ACC112 (cell line): ENCODE measurements at regions not wholly inside any gene's neighbourhood (a gene's known extent, or its start where the extent isn't known, plus 50 kb on each side); places are given as distances from the start of the nearest gene placed in this dataset.

Experiments used
- H2AFZ ChIP-seq: fragments of 200-600 bp; sonication (generic); one replicate; pipeline ENCODE4 v1.6.0; 2017; ENCODE audit warnings: antibody characterized with exemption, low read length; ENCODE audit not compliant: unreplicated experiment
- H3K27ac ChIP-seq: fragments of 200-600 bp; sonication (generic); 2 replicates; pipeline ENCODE4 v1.5.1; 2014; ENCODE audit warnings: low read depth, mild to moderate bottlenecking, antibody characterized with exemption, low read length, moderate library complexity
- H3K27me3 ChIP-seq: fragments of 200-600 bp; sonication (generic); 2 replicates; pipeline ENCODE4 v1.6.1; 2014; ENCODE audit warnings: mild to moderate bottlenecking, antibody characterized with exemption, low read length, moderate library complexity, mixed read lengths; ENCODE audit not compliant: insufficient read depth
- H3K36me3 ChIP-seq: fragments of 200-600 bp; sonication (generic); 2 replicates; pipeline ENCODE4 v1.6.1; 2016; ENCODE audit warnings: mild to moderate bottlenecking, antibody characterized with exemption, low read length, moderate library complexity, mixed read lengths; ENCODE audit not compliant: insufficient read depth
- H3K4me1 ChIP-seq: fragments of 200-600 bp; sonication (generic); one replicate; pipeline ENCODE4 v1.6.1; 2016; ENCODE audit warnings: low read length, mixed read lengths; ENCODE audit not compliant: insufficient read depth, unreplicated experiment, control insufficient read depth
- H3K4me3 ChIP-seq: fragments of 200-600 bp; sonication (generic); 2 replicates; pipeline ENCODE4 v1.5.1; 2014; ENCODE audit warnings: mild to moderate bottlenecking, low read depth, low read length
- H3K79me2 ChIP-seq: fragments of 200-600 bp; sonication (generic); one replicate; pipeline ENCODE4 v1.6.0; 2016; ENCODE audit warnings: low read length; ENCODE audit not compliant: control insufficient read depth, unreplicated experiment, insufficient read depth

GRCh38 chr11:71191201-71191600 lies 61.2 kb downstream of the SHANK2 start:
- no peak overlapping the region for H2AFZ ChIP-seq
- H3K79me2 ChIP-seq = no peaks in the 10 kb centered on the region
- no peaks in the 10 kb centered on the region for H3K27me3 ChIP-seq
- no peak overlapping the region for H3K27ac ChIP-seq
- no peaks in the 10 kb centered on the region for H3K36me3 ChIP-seq
- no peak overlapping the region for H3K4me3 ChIP-seq
- no peaks in the 10 kb centered on the region for H3K4me1 ChIP-seq

- H3K27me3 ChIP-seq = no peaks in the 10 kb centered on the region
- no peak overlapping the region for H3K4me3 ChIP-seq
- no peak overlapping the region for H2AFZ ChIP-seq
- no peak overlapping the region for H3K27ac ChIP-seq
- H3K4me1 ChIP-seq = no peaks in the 10 kb centered on the region
- H3K79me2 ChIP-seq = no peaks in the 10 kb centered on the region
- H3K36me3 ChIP-seq = no peaks in the 10 kb centered on the region
These were observed 61.8 kb downstream of the SHANK2 start for GRCh38 chr11:71190551-71190950.

GRCh38 chr11:71189768-71190315 lies 62.5 kb downstream of the SHANK2 start:
- Histone ChIP-seq H2AFZ (no peak overlapping the region), H3K4me1 (no peaks in the 10 kb centered on the region), H3K27me3 (no peaks in the 10 kb centered on the region), H3K27ac (no peak overlapping the region), H3K36me3 (no peaks in the 10 kb centered on the region), H3K79me2 (no peaks in the 10 kb centered on the region), H3K4me3 (no peak overlapping the region)

GRCh38 chr11:71188886-71189767 lies 63.2 kb downstream of the SHANK2 start:
- H3K4me3 ChIP-seq = no peak overlapping the region

GRCh38 chr11:71188073-71188472 lies 64.3 kb downstream of the SHANK2 start:
- H3K27ac ChIP-seq = no peak overlapping the region
- no peak overlapping the region for H3K4me3 ChIP-seq
- H3K79me2 ChIP-seq = no peaks in the 10 kb centered on the region
- no peaks in the 10 kb centered on the region for H3K27me3 ChIP-seq
- H3K36me3 ChIP-seq = no peaks in the 10 kb centered on the region
- no peaks in the 10 kb centered on the region for H3K4me1 ChIP-seq
- no peak overlapping the region for H2AFZ ChIP-seq

More at GRCh38 chr11:71188886-71189767, 63.2 kb downstream of the SHANK2 start:
- no peaks in the 10 kb centered on the region for H3K4me1 ChIP-seq
- H3K79me2 ChIP-seq = no peaks in the 10 kb centered on the region
- H3K27ac ChIP-seq = no peak overlapping the region
- no peaks in the 10 kb centered on the region for H3K36me3 ChIP-seq
- no peaks in the 10 kb centered on the region for H3K27me3 ChIP-seq
- no peak overlapping the region for H2AFZ ChIP-seq

- H3K4me1 ChIP-seq = no peaks in the 10 kb centered on the region
- H2AFZ ChIP-seq = no peak overlapping the region
- no peaks in the 10 kb centered on the region for H3K36me3 ChIP-seq
- H3K79me2 ChIP-seq = no peaks in the 10 kb centered on the region
- no peak overlapping the region for H3K27ac ChIP-seq
- H3K27me3 ChIP-seq = no peaks in the 10 kb centered on the region
- no peak overlapping the region for H3K4me3 ChIP-seq
These were observed 65.6 kb downstream of the SHANK2 start for GRCh38 chr11:71186806-71187205.

- no peak overlapping the region for H2AFZ ChIP-seq
- no peak overlapping the region for H3K27ac ChIP-seq
- no peaks in the 10 kb centered on the region for H3K79me2 ChIP-seq
- no peaks in the 10 kb centered on the region for H3K27me3 ChIP-seq
- no peak overlapping the region for H3K4me3 ChIP-seq
- H3K36me3 ChIP-seq = no peaks in the 10 kb centered on the region
- no peaks in the 10 kb centered on the region for H3K4me1 ChIP-seq
These were observed 67.0 kb downstream of the SHANK2 start for GRCh38 chr11:71185411-71185810.

- Histone ChIP-seq H3K27ac (no peak overlapping the region), H3K79me2 (no peaks in the 10 kb centered on the region), H3K4me3 (no peak overlapping the region), H2AFZ (no peak overlapping the region), H3K27me3 (no peaks in the 10 kb centered on the region), H3K4me1 (no peaks in the 10 kb centered on the region), H3K36me3 (no peaks in the 10 kb centered on the region)
These were observed 67.8 kb downstream of the SHANK2 start for GRCh38 chr11:71184421-71185210.

GRCh38 chr11:71183878-71184277 lies 68.5 kb downstream of the SHANK2 start:
- Histone ChIP-seq H3K4me3 (no peak overlapping the region), H3K79me2 (no peaks in the 10 kb centered on the region), H2AFZ (no peak overlapping the region), H3K36me3 (no peaks in the 10 kb centered on the region), H3K4me1 (no peaks in the 10 kb centered on the region), H3K27ac (no peak overlapping the region), H3K27me3 (no peaks in the 10 kb centered on the region)

- Histone ChIP-seq H3K36me3 (no peaks in the 10 kb centered on the region), H3K27me3 (no peaks in the 10 kb centered on the region), H3K79me2 (no peaks in the 10 kb centered on the region), H3K27ac (no peak overlapping the region), H3K4me1 (peaks cover 3% of the 10 kb centered on the region), H3K4me3 (no peak overlapping the region), H2AFZ (no peak overlapping the region)
These were observed 69.3 kb downstream of the SHANK2 start for GRCh38 chr11:71182791-71183677.
